ENCODE measurements at regions not wholly inside any gene's neighbourhood (a gene's known extent, or its start where the extent isn't known, plus 50 kb on each side); places are given as distances from the start of the nearest gene placed in this dataset.

- TF ChIP-seq POLR2A (IDR thresholded peaks at IDR 0.05) (no peak), CTCF (IDR thresholded peaks at IDR 0.05) (no peak)
These were observed 74.7 kb downstream of the BTG1 start for GRCh38 chr12:92070864-92071445.

Data from uterus (tissue), 2 donors.